Gastroesophageal sphincter (tissue), 3 donors: ENCODE measurements at regions not wholly inside any gene's neighbourhood (a gene's known extent, or its start where the extent isn't known, plus 50 kb on each side); places are given as distances from the start of the nearest gene placed in this dataset.

Experiments used
- POLR2A ChIP-seq, 2 donors: fragments of 450-650 bp; IDR thresholded peaks; one replicate each; pipeline ENCODE4 v1.6.1; 2017; ENCODE audit warnings: antibody characterized with exemption in 2 of 2, mild to moderate bottlenecking in 2 of 2, moderate library complexity in 1 of 2
- POLR2AphosphoS5 ChIP-seq: sonication (generic); formaldehyde crosslinking; IDR thresholded peaks from one replicate; pipeline ENCODE4 v1.6.1; 2017; ENCODE audit warnings: antibody characterized with exemption
- TF ChIP-seq, protein P1 (sequence below), 4 experiments: fragments of 200-600 bp in 2 of 4; fragments of 450-650 bp in 2 of 4; sonication (generic) in 1 of 4; IDR thresholded peaks; one replicate each; pipeline ENCODE4 v1.5.1; 2017 to 2019; ENCODE audit warnings: antibody characterized with exemption in 4 of 4, mild to moderate bottlenecking in 2 of 4, moderate library complexity in 2 of 4

DNA sequence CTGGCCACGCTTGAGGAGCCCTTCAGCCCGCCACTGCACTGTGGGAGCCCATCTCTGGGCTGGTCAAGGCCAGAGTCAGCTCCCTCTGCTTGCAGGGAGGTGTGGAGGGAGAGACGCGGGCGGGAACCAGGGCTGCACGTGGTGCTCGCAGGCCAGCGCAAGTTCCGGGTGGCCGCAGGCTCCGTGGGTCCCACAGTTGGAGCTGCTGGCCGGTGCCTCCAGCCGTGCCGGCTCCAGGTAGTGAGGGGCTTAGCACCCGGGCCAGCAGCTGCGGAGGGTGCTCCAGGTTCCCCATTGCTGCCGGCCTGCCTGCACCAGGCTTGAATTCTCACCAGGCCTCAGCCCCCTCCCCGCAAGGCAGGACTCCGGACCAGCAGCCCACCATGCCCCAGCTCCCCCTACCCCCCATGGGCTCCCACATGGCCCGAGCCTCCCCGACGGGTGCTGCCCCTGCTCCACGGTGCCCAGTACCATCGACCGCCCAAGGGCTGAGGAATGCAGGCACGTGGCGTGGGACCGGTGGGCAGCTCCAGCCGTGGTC is 192.8 kb upstream of the IZUMO3 start:
- TF ChIP-seq POLR2AphosphoS5 = no peak
- TF ChIP-seq, protein P1, sequence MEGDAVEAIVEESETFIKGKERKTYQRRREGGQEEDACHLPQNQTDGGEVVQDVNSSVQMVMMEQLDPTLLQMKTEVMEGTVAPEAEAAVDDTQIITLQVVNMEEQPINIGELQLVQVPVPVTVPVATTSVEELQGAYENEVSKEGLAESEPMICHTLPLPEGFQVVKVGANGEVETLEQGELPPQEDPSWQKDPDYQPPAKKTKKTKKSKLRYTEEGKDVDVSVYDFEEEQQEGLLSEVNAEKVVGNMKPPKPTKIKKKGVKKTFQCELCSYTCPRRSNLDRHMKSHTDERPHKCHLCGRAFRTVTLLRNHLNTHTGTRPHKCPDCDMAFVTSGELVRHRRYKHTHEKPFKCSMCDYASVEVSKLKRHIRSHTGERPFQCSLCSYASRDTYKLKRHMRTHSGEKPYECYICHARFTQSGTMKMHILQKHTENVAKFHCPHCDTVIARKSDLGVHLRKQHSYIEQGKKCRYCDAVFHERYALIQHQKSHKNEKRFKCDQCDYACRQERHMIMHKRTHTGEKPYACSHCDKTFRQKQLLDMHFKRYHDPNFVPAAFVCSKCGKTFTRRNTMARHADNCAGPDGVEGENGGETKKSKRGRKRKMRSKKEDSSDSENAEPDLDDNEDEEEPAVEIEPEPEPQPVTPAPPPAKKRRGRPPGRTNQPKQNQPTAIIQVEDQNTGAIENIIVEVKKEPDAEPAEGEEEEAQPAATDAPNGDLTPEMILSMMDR (IDR thresholded peaks at IDR 0.05) = no peak
- TF ChIP-seq POLR2A (IDR thresholded peaks at IDR 0.05) = no peak
